ENCODE measurements at regions not wholly inside any gene's neighbourhood (a gene's known extent, or its start where the extent isn't known, plus 50 kb on each side); places are given as distances from the start of the nearest gene placed in this dataset.

- Histone ChIP-seq H3K4me1 (ENCODE audit: control insufficient read depth in 5 of 5, insufficient read depth in 5 of 5, low read length in 5 of 5) (peaks cover 0 to 12% (median 4%) of the 10 kb centered on the region in 5 donors), H3K36me3 (ENCODE audit: control insufficient read depth in 5 of 5, insufficient read depth in 5 of 5, low read length in 5 of 5) (no peaks in the 10 kb centered on the region), H3K27ac (ENCODE audit: low read depth, low read length) (no peak overlapping the region), H3K4me3 (ENCODE audit: low read depth in 1 of 5, low read length in 5 of 5) (no peak overlapping the region), H3K27me3 (ENCODE audit: control insufficient read depth in 5 of 5, insufficient read depth in 4 of 5, low read length in 5 of 5) (no peaks in the 10 kb centered on the region), H3K9me3 (ENCODE audit: control insufficient read depth in 5 of 5, low read length in 5 of 5) (no peaks in the 10 kb centered on the region), H3K9ac (ENCODE audit: low read length in 5 of 5) (no peak overlapping the region)
Observed at GRCh38 chr10:50936335-50936734, 50.9 kb upstream of the A1CF start.

DNA sequence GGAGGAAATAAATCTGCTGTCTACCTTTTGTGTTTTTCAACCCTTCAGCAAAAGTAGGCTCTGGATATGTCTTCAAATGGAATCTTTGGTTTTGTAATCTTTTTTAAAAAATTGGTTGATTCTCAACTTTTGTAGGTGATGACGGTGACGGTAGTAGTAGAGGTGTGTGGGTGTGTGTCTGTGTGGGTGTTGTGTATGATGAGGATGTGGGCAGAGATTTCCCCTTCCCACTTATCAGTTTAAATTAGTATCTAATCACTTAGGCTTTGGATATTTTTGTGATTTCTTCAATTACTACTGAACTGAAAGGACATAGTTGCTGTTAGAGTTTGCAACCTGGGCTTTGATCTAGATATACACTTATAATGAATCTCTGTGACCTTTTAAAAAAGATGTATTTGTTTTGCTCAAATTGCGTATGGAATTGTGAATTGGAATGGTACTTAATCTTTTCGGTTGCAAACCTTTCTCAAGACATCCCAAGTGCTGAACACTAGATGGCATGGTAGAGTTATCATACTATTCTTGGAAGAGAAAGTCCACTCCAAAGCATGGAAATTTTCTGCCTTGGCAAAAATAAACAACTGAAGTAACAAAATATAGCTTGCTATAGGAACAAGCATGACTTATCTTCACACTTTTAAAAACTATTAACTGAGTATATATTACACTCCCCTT, 51.9 kb upstream of the A1CF start:
- Histone ChIP-seq H3K4me3 (ENCODE audit: low read depth in 1 of 5, low read length in 5 of 5) (no peak overlapping the region), H3K27me3 (ENCODE audit: control insufficient read depth in 5 of 5, insufficient read depth in 4 of 5, low read length in 5 of 5) (no peaks in the 10 kb centered on the region), H3K4me1 (ENCODE audit: control insufficient read depth in 5 of 5, insufficient read depth in 5 of 5, low read length in 5 of 5) (peaks cover 0 to 9% (median 0%) of the 10 kb centered on the region in 5 donors), H3K36me3 (ENCODE audit: control insufficient read depth in 5 of 5, insufficient read depth in 5 of 5, low read length in 5 of 5) (no peaks in the 10 kb centered on the region), H3K9me3 (ENCODE audit: control insufficient read depth in 5 of 5, low read length in 5 of 5) (no peaks in the 10 kb centered on the region), H3K27ac (ENCODE audit: low read depth, low read length) (no peak overlapping the region), H3K9ac (ENCODE audit: low read length in 5 of 5) (no peak overlapping the region)

- no peak overlapping the region for H3K27ac ChIP-seq (ENCODE audit: low read depth, low read length)
- H3K4me3 ChIP-seq (ENCODE audit: low read depth in 1 of 5, low read length in 5 of 5), result no peak overlapping the region
- H3K9me3 ChIP-seq (ENCODE audit: control insufficient read depth in 5 of 5, low read length in 5 of 5), result no peaks in the 10 kb centered on the region
- no peak overlapping the region for H3K9ac ChIP-seq (ENCODE audit: low read length in 5 of 5)
- H3K36me3 ChIP-seq (ENCODE audit: control insufficient read depth in 5 of 5, insufficient read depth in 5 of 5, low read length in 5 of 5), result no peaks in the 10 kb centered on the region
- H3K27me3 ChIP-seq (ENCODE audit: control insufficient read depth in 5 of 5, insufficient read depth in 4 of 5, low read length in 5 of 5), result no peaks in the 10 kb centered on the region
- no peaks in the 10 kb centered on the region for H3K4me1 ChIP-seq (ENCODE audit: control insufficient read depth in 5 of 5, insufficient read depth in 5 of 5, low read length in 5 of 5)
Observed at GRCh38 chr10:50941629-50942028, 56.2 kb upstream of the A1CF start.

- H3K4me1 ChIP-seq (ENCODE audit: control insufficient read depth in 5 of 5, insufficient read depth in 5 of 5, low read length in 5 of 5), result no peaks in the 10 kb centered on the region
Observed at GRCh38 chr10:50946991-50947781, 61.8 kb upstream of the A1CF start.

GRCh38 chr10:50951365-50951764, 65.9 kb upstream of the A1CF start:
- no peak overlapping the region for H3K4me3 ChIP-seq (ENCODE audit: low read depth in 1 of 5, low read length in 5 of 5)

More at GRCh38 chr10:50946991-50947781, 61.8 kb upstream of the A1CF start:
- Histone ChIP-seq H3K27ac (ENCODE audit: low read depth, low read length) (no peak overlapping the region), H3K4me3 (ENCODE audit: low read depth in 1 of 5, low read length in 5 of 5) (no peak overlapping the region), H3K36me3 (ENCODE audit: control insufficient read depth in 5 of 5, insufficient read depth in 5 of 5, low read length in 5 of 5) (no peaks in the 10 kb centered on the region), H3K27me3 (ENCODE audit: control insufficient read depth in 5 of 5, insufficient read depth in 4 of 5, low read length in 5 of 5) (no peaks in the 10 kb centered on the region), H3K9ac (ENCODE audit: low read length in 5 of 5) (no peak overlapping the region), H3K9me3 (ENCODE audit: control insufficient read depth in 5 of 5, low read length in 5 of 5) (no peaks in the 10 kb centered on the region)

GRCh38 chr10:50961297-50961696, 75.9 kb upstream of the A1CF start:
- no peaks in the 10 kb centered on the region for H3K27me3 ChIP-seq (ENCODE audit: control insufficient read depth in 5 of 5, insufficient read depth in 4 of 5, low read length in 5 of 5)
- no peak overlapping the region for H3K9ac ChIP-seq (ENCODE audit: low read length in 5 of 5)
- peaks cover 0 to 2% (median 0%) of the 10 kb centered on the region in 5 donors for H3K9me3 ChIP-seq (ENCODE audit: control insufficient read depth in 5 of 5, low read length in 5 of 5)
- H3K36me3 ChIP-seq (ENCODE audit: control insufficient read depth in 5 of 5, insufficient read depth in 5 of 5, low read length in 5 of 5), result no peaks in the 10 kb centered on the region
- no peak overlapping the region for H3K4me3 ChIP-seq (ENCODE audit: low read depth in 1 of 5, low read length in 5 of 5)
- no peaks in the 10 kb centered on the region for H3K4me1 ChIP-seq (ENCODE audit: control insufficient read depth in 5 of 5, insufficient read depth in 5 of 5, low read length in 5 of 5)
- H3K27ac ChIP-seq (ENCODE audit: low read depth, low read length), result no peak overlapping the region

More at GRCh38 chr10:50951365-50951764, 65.9 kb upstream of the A1CF start:
- no peaks in the 10 kb centered on the region for H3K4me1 ChIP-seq (ENCODE audit: control insufficient read depth in 5 of 5, insufficient read depth in 5 of 5, low read length in 5 of 5)
- no peaks in the 10 kb centered on the region for H3K36me3 ChIP-seq (ENCODE audit: control insufficient read depth in 5 of 5, insufficient read depth in 5 of 5, low read length in 5 of 5)
- no peak overlapping the region for H3K9ac ChIP-seq (ENCODE audit: low read length in 5 of 5)
- no peaks in the 10 kb centered on the region for H3K9me3 ChIP-seq (ENCODE audit: control insufficient read depth in 5 of 5, low read length in 5 of 5)
- H3K27me3 ChIP-seq (ENCODE audit: control insufficient read depth in 5 of 5, insufficient read depth in 4 of 5, low read length in 5 of 5), result no peaks in the 10 kb centered on the region
- H3K27ac ChIP-seq (ENCODE audit: low read depth, low read length), result no peak overlapping the region

- H3K9me3 ChIP-seq (ENCODE audit: control insufficient read depth in 5 of 5, low read length in 5 of 5), result peaks cover 0 to 2% (median 0%) of the 10 kb centered on the region in 5 donors
- H3K4me1 ChIP-seq (ENCODE audit: control insufficient read depth in 5 of 5, insufficient read depth in 5 of 5, low read length in 5 of 5), result no peaks in the 10 kb centered on the region
- H3K27me3 ChIP-seq (ENCODE audit: control insufficient read depth in 5 of 5, insufficient read depth in 4 of 5, low read length in 5 of 5), result no peaks in the 10 kb centered on the region
- no peaks in the 10 kb centered on the region for H3K36me3 ChIP-seq (ENCODE audit: control insufficient read depth in 5 of 5, insufficient read depth in 5 of 5, low read length in 5 of 5)
- H3K9ac ChIP-seq (ENCODE audit: low read length in 5 of 5), result no peak overlapping the region
- H3K27ac ChIP-seq (ENCODE audit: low read depth, low read length), result no peak overlapping the region
- H3K4me3 ChIP-seq (ENCODE audit: low read depth in 1 of 5, low read length in 5 of 5), result no peak overlapping the region
Observed at GRCh38 chr10:50963063-50963462, 77.6 kb upstream of the A1CF start.

DNA sequence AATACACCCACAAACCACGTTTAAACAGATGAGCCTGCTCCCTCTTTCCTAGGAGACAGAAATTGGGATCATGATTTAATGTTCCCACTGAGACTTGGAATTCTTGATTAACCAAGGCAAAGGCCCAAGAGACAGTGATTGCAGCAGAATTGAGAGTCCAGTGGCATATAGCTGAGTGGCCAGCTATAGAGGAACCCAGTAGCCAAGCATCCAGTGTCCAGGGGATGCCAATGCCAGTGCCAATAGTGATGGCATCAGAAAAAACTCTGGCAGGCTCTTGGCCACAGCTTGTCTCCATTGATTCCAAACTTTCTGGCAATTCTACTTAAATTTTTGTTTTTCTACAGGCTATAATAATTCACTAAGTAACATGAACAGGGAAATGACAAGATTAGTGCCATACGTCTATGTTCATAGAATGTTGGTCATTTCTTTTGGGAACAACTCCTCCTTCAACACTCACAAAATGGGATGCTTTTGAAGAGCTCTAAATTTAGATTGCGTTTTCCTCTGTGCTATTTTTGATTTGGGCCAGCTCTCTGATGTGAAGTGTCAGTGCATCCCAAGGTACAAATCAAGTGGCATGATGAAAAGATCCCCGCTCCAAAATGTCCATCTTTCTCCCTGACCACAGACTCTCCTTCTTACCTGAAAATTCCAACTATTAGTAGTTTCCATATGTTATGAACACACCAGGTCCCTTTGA, 83.1 kb upstream of the A1CF start:
- Histone ChIP-seq H3K4me1 (ENCODE audit: control insufficient read depth in 5 of 5, insufficient read depth in 5 of 5, low read length in 5 of 5) (no peaks in the 10 kb centered on the region), H3K9me3 (ENCODE audit: control insufficient read depth in 5 of 5, low read length in 5 of 5) (peaks cover 0 to 2% (median 0%) of the 10 kb centered on the region in 5 donors), H3K27me3 (ENCODE audit: control insufficient read depth in 5 of 5, insufficient read depth in 4 of 5, low read length in 5 of 5) (peaks cover 0 to 2% (median 0%) of the 10 kb centered on the region in 5 donors), H3K27ac (ENCODE audit: low read depth, low read length) (no peak overlapping the region), H3K36me3 (ENCODE audit: control insufficient read depth in 5 of 5, insufficient read depth in 5 of 5, low read length in 5 of 5) (no peaks in the 10 kb centered on the region), H3K4me3 (ENCODE audit: low read depth in 1 of 5, low read length in 5 of 5) (no peak overlapping the region), H3K9ac (ENCODE audit: low read length in 5 of 5) (no peak overlapping the region)

GRCh38 chr10:50972591-50972990, 87.2 kb upstream of the A1CF start:
- H3K27me3 ChIP-seq (ENCODE audit: control insufficient read depth in 5 of 5, insufficient read depth in 4 of 5, low read length in 5 of 5), result peaks cover 0 to 2% (median 0%) of the 10 kb centered on the region in 5 donors
- H3K27ac ChIP-seq (ENCODE audit: low read depth, low read length), result no peak overlapping the region
- H3K4me1 ChIP-seq (ENCODE audit: control insufficient read depth in 5 of 5, insufficient read depth in 5 of 5, low read length in 5 of 5), result no peaks in the 10 kb centered on the region
- H3K4me3 ChIP-seq (ENCODE audit: low read depth in 1 of 5, low read length in 5 of 5), result no peak overlapping the region
- no peaks in the 10 kb centered on the region for H3K36me3 ChIP-seq (ENCODE audit: control insufficient read depth in 5 of 5, insufficient read depth in 5 of 5, low read length in 5 of 5)
- H3K9me3 ChIP-seq (ENCODE audit: control insufficient read depth in 5 of 5, low read length in 5 of 5), result no peaks in the 10 kb centered on the region
- no peak overlapping the region for H3K9ac ChIP-seq (ENCODE audit: low read length in 5 of 5)

GRCh38 chr10:50981385-50981784, 92.9 kb upstream of the PRKG1 start:
- no peak overlapping the region for H3K27ac ChIP-seq (ENCODE audit: low read depth, low read length)
- no peak overlapping the region for H3K4me3 ChIP-seq (ENCODE audit: low read depth in 1 of 5, low read length in 5 of 5)
- no peak overlapping the region for H3K9ac ChIP-seq (ENCODE audit: low read length in 5 of 5)
- H3K36me3 ChIP-seq (ENCODE audit: control insufficient read depth in 5 of 5, insufficient read depth in 5 of 5, low read length in 5 of 5), result no peaks in the 10 kb centered on the region
- H3K9me3 ChIP-seq (ENCODE audit: control insufficient read depth in 5 of 5, low read length in 5 of 5), result peaks cover 0 to 3% (median 0%) of the 10 kb centered on the region in 5 donors
- H3K4me1 ChIP-seq (ENCODE audit: control insufficient read depth in 5 of 5, insufficient read depth in 5 of 5, low read length in 5 of 5), result no peaks in the 10 kb centered on the region
- H3K27me3 ChIP-seq (ENCODE audit: control insufficient read depth in 5 of 5, insufficient read depth in 4 of 5, low read length in 5 of 5), result no peaks in the 10 kb centered on the region

Data from subcutaneous abdominal adipose tissue (tissue), 5 donors.